Peyer's patch (tissue), 4 donors: ENCODE measurements at regions not wholly inside any gene's neighbourhood (a gene's known extent, or its start where the extent isn't known, plus 50 kb on each side); places are given as distances from the start of the nearest gene placed in this dataset.

Experiments used
- DNase-seq, 3 donors: peaks; one replicate each; pipeline ENCODE4 v3.0.0-alpha.2; 2017 to 2019
- H3K27ac ChIP-seq, 4 donors: fragments of 200-600 bp; sonication (generic); one replicate each; pipeline ENCODE4 v1.5.1; 2016 to 2019
- H3K27me3 ChIP-seq, 2 donors: fragments of 200-600 bp; sonication (generic); one replicate each; pipeline ENCODE4 v1.5.1; 2019
- H3K36me3 ChIP-seq, 3 donors: fragments of 200-600 bp; sonication (generic); one replicate each; pipeline ENCODE4 v1.5.1; 2016 to 2019
- H3K4me1 ChIP-seq, 4 donors: fragments of 200-600 bp; sonication (generic); one replicate each; pipeline ENCODE4 v1.5.1; 2016 to 2019
- H3K4me3 ChIP-seq, 4 donors: fragments of 200-600 bp; sonication (generic); 1 replicate in 3 of 4; 2 replicates in 1 of 4; pipeline ENCODE4 v1.5.1; 2016 to 2019; ENCODE audit warnings: mild to moderate bottlenecking in 1 of 4
- H3K9me3 ChIP-seq, 4 donors: fragments of 200-600 bp; sonication (generic); one replicate each; pipeline ENCODE4 v1.5.1; 2016 to 2019; ENCODE audit warnings: mild to moderate bottlenecking in 1 of 4
- POLR2A ChIP-seq, 2 donors: fragments of 450-650 bp; IDR thresholded peaks; one replicate each; pipeline ENCODE4 v1.5.1; 2017; ENCODE audit warnings: antibody characterized with exemption in 2 of 2, mild to moderate bottlenecking in 2 of 2, moderate library complexity in 2 of 2
- TF ChIP-seq, protein P1 (sequence below), 6 experiments: fragments of 450-650 bp in 4 of 6; fragments of 200-600 bp in 2 of 6; sonication (generic) in 1 of 6; IDR thresholded peaks; one replicate each; pipeline ENCODE4 v1.5.1; 2017 to 2019; ENCODE audit warnings: antibody characterized with exemption in 6 of 6, mild to moderate bottlenecking in 3 of 6, moderate library complexity in 1 of 6

DNA sequence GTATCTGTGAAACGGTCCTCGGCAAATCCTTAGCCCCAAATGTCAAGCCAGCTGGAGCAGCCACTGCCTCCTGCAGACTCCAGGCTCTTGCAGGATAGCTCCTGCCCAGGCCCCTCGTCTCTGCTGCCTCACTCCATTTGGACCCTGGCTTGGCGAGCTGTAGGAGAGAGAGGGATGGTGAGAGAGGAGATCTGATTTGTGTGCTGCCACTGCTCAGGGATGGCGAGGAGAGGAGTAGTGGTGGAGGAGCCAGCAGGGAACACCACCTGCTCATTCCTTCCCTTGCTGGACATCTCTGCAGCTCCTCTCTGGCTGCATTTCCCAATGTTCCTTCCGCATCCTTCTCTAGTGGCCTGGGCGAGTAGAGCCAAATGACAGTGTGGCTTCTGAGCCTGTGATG lies 109.1 kb upstream of the NCK2 start:
- Histone ChIP-seq H3K36me3 (no peaks in the 10 kb centered on the region), H3K4me1 (no peaks in the 10 kb centered on the region), H3K27ac (no peak overlapping the region), H3K27me3 (no peaks in the 10 kb centered on the region), H3K4me3 (no peak overlapping the region), H3K9me3 (no peaks in the 10 kb centered on the region)
- no peak for TF ChIP-seq POLR2A (IDR thresholded peaks at IDR 0.05)
- TF ChIP-seq, protein P1, sequence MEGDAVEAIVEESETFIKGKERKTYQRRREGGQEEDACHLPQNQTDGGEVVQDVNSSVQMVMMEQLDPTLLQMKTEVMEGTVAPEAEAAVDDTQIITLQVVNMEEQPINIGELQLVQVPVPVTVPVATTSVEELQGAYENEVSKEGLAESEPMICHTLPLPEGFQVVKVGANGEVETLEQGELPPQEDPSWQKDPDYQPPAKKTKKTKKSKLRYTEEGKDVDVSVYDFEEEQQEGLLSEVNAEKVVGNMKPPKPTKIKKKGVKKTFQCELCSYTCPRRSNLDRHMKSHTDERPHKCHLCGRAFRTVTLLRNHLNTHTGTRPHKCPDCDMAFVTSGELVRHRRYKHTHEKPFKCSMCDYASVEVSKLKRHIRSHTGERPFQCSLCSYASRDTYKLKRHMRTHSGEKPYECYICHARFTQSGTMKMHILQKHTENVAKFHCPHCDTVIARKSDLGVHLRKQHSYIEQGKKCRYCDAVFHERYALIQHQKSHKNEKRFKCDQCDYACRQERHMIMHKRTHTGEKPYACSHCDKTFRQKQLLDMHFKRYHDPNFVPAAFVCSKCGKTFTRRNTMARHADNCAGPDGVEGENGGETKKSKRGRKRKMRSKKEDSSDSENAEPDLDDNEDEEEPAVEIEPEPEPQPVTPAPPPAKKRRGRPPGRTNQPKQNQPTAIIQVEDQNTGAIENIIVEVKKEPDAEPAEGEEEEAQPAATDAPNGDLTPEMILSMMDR (IDR thresholded peaks at IDR 0.05) = no peak
- no peak for DNase-seq

DNA sequence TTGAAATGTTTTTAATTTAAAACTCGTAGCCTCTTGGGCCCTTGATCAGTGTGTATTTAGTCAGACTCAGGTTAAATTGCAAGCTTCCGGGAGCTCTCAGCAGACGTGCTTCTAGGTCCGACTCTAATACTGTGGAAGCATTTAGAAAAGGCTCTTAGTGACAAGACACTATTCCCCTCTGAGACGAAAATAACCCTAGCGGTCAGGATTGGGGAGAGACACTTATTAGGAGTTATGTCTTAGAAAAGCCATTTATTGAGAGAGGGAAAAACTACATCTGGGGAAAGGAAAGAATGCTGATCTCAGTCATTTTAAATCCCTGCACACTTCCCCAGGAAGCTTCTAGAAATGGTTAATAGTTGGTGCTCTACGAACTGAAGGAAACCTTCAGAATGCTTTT lies 110.5 kb upstream of the NCK2 start:
- Histone ChIP-seq H3K27me3 (no peaks in the 10 kb centered on the region), H3K9me3 (no peaks in the 10 kb centered on the region), H3K36me3 (no peaks in the 10 kb centered on the region), H3K4me1 (no peaks in the 10 kb centered on the region), H3K27ac (no peak overlapping the region), H3K4me3 (no peak overlapping the region)
- no peak for TF ChIP-seq POLR2A (IDR thresholded peaks at IDR 0.05)
- TF ChIP-seq, protein P1 (IDR thresholded peaks at IDR 0.05) = no peak
- no peak for DNase-seq

DNA sequence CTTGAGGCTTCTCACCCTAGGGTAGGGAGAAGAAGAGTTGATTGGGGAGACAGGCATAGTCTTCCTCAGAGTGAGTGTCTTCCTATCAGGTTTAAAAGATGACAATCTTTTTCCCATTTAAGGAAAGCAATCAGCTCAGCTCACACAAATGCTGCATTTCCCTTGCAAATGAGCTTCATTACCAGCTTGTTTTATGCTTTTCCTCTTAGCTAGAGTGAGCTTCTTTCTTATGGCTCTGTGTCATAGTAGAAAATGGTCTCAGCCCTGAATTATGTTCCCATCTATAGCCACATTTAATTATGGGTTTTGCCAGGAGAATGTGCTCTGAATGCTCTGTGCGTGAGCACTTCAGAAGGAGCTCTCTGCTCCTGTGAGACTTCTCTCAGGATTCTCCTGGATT lies 112.8 kb upstream of the NCK2 start:
- TF ChIP-seq, protein P1 (IDR thresholded peaks at IDR 0.05) = no peak
- no peak for TF ChIP-seq POLR2A (IDR thresholded peaks at IDR 0.05)
- Histone ChIP-seq H3K9me3 (no peaks in the 10 kb centered on the region), H3K36me3 (no peaks in the 10 kb centered on the region), H3K4me1 (no peaks in the 10 kb centered on the region), H3K4me3 (no peak overlapping the region), H3K27me3 (no peaks in the 10 kb centered on the region), H3K27ac (no peak overlapping the region)
- no peak for DNase-seq

DNA sequence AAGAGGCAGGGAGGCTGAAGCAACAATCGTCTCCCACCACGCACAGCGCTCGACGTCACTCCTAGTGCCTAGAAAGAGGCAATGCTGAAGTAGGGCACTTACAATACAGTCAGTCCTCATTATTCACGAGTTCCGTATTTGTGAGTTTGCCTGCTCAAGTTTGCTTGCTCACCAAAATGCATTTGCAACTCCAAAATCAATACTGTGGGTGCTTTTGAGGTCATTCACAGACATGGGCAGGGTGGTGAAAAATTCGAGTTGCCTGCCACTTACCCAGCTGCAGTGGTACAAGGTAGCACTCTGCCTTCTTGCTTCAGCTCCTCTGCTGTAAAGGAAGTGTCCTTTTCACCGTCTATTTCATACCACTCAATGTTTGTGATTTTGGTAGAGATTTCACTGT lies 113.7 kb upstream of the NCK2 start:
- H3K27ac ChIP-seq = no peak overlapping the region
- no peaks in the 10 kb centered on the region for H3K27me3 ChIP-seq
- DNase-seq = no peak
- TF ChIP-seq, protein P1 (IDR thresholded peaks at IDR 0.05) = no peak
- no peak for TF ChIP-seq POLR2A (IDR thresholded peaks at IDR 0.05)
- no peaks in the 10 kb centered on the region for H3K9me3 ChIP-seq
- H3K36me3 ChIP-seq = no peaks in the 10 kb centered on the region
- no peaks in the 10 kb centered on the region for H3K4me1 ChIP-seq
- H3K4me3 ChIP-seq = no peak overlapping the region

DNA sequence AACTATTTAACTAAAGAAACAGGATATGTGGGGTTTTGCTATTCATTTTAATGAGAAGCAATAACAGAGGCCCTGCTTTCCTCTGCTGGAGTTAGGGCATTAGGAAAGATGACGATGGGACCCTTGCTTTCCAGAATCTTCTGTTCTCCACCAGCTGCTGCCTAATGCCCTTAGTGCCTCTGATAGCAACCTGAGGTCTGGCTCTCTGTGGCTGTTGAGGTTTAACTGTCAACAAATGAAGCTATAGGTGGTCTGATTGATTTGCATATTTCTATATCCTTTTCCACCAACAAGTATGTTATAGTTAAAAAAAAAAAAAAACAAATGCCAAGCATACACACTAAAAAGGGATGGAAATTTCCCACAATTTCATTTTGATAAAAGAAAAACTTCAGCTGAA lies 115.1 kb upstream of the NCK2 start:
- no peaks in the 10 kb centered on the region for H3K27me3 ChIP-seq
- H3K9me3 ChIP-seq = no peaks in the 10 kb centered on the region
- no peaks in the 10 kb centered on the region for H3K4me1 ChIP-seq
- no peak for DNase-seq
- no peak overlapping the region for H3K4me3 ChIP-seq
- H3K27ac ChIP-seq = no peak overlapping the region
- TF ChIP-seq, protein P1 (IDR thresholded peaks at IDR 0.05) = no peak
- TF ChIP-seq POLR2A (IDR thresholded peaks at IDR 0.05) = no peak
- H3K36me3 ChIP-seq = no peaks in the 10 kb centered on the region

DNA sequence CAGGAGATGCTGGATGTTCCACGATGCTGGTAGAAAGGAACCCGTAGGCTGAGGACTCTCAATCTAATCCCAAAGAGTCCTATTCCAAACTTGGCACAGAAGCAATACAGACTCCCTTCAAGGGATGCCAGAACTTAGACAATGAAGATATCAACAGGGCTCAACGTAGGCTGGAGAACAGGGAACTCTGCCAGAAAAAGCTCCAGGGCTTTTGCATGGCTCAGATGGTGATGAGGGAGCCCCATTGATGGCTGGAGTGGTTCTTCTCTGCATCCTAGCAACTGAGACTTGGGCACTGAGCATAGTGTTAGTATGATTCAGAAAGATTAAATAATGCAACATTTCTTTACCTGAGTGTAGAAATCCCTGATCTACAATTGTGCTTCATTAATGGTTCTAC lies 117.2 kb upstream of the NCK2 start:
- no peak for TF ChIP-seq POLR2A (IDR thresholded peaks at IDR 0.05)
- TF ChIP-seq, protein P1 (IDR thresholded peaks at IDR 0.05) = no peak
- no peak for DNase-seq

More for the DNA sequence above, 117.2 kb upstream of the NCK2 start:
- Histone ChIP-seq H3K9me3 (no peaks in the 10 kb centered on the region), H3K4me3 (no peak overlapping the region), H3K36me3 (no peaks in the 10 kb centered on the region), H3K4me1 (no peaks in the 10 kb centered on the region), H3K27ac (no peak overlapping the region), H3K27me3 (no peaks in the 10 kb centered on the region)
